ENCODE measurements at regions not wholly inside any gene's neighbourhood (a gene's known extent, or its start where the extent isn't known, plus 50 kb on each side); places are given as distances from the start of the nearest gene placed in this dataset.

DNA sequence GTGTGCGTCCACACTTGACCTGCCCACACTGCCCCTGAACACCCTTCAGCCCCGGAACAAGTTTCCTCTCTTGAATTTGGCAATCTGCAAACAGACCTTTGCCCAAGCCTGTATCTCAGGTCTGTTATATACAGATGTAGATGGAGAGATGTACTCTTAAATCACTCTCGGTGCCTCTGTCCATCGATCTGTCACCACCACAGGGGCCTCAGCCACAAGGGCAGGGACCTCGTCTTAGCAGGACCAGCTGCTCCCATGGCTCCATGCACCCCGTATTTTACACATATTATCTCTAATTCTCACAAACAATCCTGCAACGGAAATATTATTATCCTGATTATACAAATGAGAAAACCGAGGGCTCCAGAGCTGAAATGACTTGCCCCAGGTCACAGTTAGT is 313.4 kb downstream of the BCL11B start:
- POLR2A ChIA-PET = no interaction called here
- no peak for DNase-seq (ENCODE audit: low read depth, low spot score)
- CTCF ChIA-PET = no interaction called here
- TF ChIP-seq, protein P1, sequence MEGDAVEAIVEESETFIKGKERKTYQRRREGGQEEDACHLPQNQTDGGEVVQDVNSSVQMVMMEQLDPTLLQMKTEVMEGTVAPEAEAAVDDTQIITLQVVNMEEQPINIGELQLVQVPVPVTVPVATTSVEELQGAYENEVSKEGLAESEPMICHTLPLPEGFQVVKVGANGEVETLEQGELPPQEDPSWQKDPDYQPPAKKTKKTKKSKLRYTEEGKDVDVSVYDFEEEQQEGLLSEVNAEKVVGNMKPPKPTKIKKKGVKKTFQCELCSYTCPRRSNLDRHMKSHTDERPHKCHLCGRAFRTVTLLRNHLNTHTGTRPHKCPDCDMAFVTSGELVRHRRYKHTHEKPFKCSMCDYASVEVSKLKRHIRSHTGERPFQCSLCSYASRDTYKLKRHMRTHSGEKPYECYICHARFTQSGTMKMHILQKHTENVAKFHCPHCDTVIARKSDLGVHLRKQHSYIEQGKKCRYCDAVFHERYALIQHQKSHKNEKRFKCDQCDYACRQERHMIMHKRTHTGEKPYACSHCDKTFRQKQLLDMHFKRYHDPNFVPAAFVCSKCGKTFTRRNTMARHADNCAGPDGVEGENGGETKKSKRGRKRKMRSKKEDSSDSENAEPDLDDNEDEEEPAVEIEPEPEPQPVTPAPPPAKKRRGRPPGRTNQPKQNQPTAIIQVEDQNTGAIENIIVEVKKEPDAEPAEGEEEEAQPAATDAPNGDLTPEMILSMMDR (IDR thresholded peaks at IDR 0.05; ENCODE audit: insufficient read depth, low read length, missing control alignments) = no peak
- H3K4me3 ChIP-seq (ENCODE audit: low read depth, low read length) = no peak overlapping the region

DNA sequence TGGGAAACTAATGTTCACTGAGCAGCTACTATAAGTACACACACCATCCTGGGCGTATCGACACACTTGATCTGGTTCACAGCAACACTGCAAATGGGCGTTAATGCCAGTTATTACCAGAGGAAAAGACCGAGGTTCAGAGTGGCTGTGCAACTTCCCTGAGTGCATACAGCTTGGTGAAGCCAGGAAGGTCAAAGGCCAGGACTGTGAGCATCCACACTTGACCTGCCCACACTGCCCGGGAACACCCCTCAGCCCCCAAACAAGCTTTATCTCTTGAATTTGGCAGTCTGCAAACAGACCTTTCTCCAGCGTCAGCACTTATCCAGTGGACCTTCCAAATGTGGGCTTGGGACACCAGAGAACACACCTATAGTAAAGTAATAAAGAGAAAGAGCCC is 312.6 kb downstream of the BCL11B start:
- POLR2A ChIA-PET = no interaction called here
- TF ChIP-seq, protein P1 (IDR thresholded peaks at IDR 0.05; ENCODE audit: insufficient read depth, low read length, missing control alignments) = no peak
- no peak for DNase-seq (ENCODE audit: low read depth, low spot score)
- no peak overlapping the region for H3K4me3 ChIP-seq (ENCODE audit: low read depth, low read length)
- CTCF ChIA-PET = no interaction called here

DNA sequence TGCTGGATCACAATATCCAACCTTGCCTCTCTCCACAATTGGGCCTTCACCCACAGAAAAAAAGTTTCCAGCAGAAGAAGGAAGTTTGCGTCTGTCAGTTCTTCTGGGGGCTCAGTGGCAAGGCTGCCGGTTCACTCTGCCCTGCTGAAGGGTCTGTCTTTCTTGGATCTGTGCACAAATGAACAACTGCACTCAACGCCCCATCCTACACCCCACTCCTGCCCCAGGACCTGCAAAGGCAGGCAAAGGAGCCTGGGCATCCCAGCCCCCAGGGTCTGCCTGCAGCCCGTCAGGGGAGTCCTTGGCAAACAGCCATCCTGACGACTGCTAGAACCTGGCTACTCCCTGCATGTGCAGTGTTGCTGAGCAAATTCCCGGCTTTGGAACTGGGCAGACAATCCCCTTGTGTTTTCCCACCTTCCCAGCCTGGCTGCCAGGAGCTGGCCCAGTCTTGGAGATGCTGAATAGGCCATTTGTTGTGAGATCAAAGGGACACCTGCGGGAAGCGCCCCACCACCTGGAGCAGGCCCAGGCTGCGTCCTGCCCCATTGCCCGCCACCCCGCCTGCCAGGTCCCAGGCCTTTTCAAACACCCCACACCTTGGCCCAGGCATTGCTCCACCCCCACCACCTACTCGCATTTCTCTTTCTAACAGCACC is 311.9 kb downstream of the BCL11B start:
- TF ChIP-seq, protein P1 (IDR thresholded peaks at IDR 0.05; ENCODE audit: insufficient read depth, low read length, missing control alignments) = no peak
- POLR2A ChIA-PET = no interaction called here
- DNase-seq (ENCODE audit: low read depth, low spot score) = no peak
- CTCF ChIA-PET = no interaction called here
- no peak overlapping the region for H3K4me3 ChIP-seq (ENCODE audit: low read depth, low read length)

GRCh38 chr14:98960617-98961013 is 311.4 kb downstream of the BCL11B start:
- no peak for DNase-seq (ENCODE audit: low read depth, low spot score)
- TF ChIP-seq, protein P1 (IDR thresholded peaks at IDR 0.05; ENCODE audit: insufficient read depth, low read length, missing control alignments) = no peak
- no peak overlapping the region for H3K4me3 ChIP-seq (ENCODE audit: low read depth, low read length)
- ChIA-PET POLR2A (no interaction called here), CTCF (no interaction called here)

- POLR2A ChIA-PET = no interaction called here
- DNase-seq (ENCODE audit: low read depth, low spot score) = no peak
- no peak overlapping the region for H3K4me3 ChIP-seq (ENCODE audit: low read depth, low read length)
- CTCF ChIA-PET = no interaction called here
- TF ChIP-seq, protein P1 (IDR thresholded peaks at IDR 0.05; ENCODE audit: insufficient read depth, low read length, missing control alignments) = no peak
These were observed 310.8 kb downstream of the BCL11B start for GRCh38 chr14:98961191-98961590.

- POLR2A ChIA-PET = no interaction called here
- no peak overlapping the region for H3K4me3 ChIP-seq (ENCODE audit: low read depth, low read length)
- TF ChIP-seq, protein P1 (IDR thresholded peaks at IDR 0.05; ENCODE audit: insufficient read depth, low read length, missing control alignments) = no peak
- DNase-seq (ENCODE audit: low read depth, low spot score) = no peak
- CTCF ChIA-PET = no interaction called here
These were observed 309.9 kb downstream of the BCL11B start for GRCh38 chr14:98962118-98962517.

All from AG04449 (cell line).